Stomach (tissue), 4 donors: ENCODE measurements at regions not wholly inside any gene's neighbourhood (a gene's known extent, or its start where the extent isn't known, plus 50 kb on each side); places are given as distances from the start of the nearest gene placed in this dataset.

Experiments used
- EP300 ChIP-seq: sonication (generic); formaldehyde crosslinking; IDR thresholded peaks from one replicate; pipeline ENCODE4 v1.6.1; 2017; ENCODE audit warnings: antibody characterized with exemption
- POLR2AphosphoS5 ChIP-seq, 3 donors: sonication (generic); formaldehyde crosslinking; IDR thresholded peaks; one replicate each; pipeline ENCODE4 v1.6.1; 2016; ENCODE audit warnings: antibody characterized with exemption in 3 of 3
- TF ChIP-seq, protein P1 (sequence below), 7 experiments: fragments of 450-650 bp in 4 of 7; fragments of 200-600 bp in 3 of 7; sonication (generic) in 3 of 7; IDR thresholded peaks; one replicate each; pipeline ENCODE4 v1.5.1; 2016 to 2019; ENCODE audit warnings: antibody characterized with exemption in 7 of 7, control low read depth in 2 of 7, mild to moderate bottlenecking in 1 of 7

DNA sequence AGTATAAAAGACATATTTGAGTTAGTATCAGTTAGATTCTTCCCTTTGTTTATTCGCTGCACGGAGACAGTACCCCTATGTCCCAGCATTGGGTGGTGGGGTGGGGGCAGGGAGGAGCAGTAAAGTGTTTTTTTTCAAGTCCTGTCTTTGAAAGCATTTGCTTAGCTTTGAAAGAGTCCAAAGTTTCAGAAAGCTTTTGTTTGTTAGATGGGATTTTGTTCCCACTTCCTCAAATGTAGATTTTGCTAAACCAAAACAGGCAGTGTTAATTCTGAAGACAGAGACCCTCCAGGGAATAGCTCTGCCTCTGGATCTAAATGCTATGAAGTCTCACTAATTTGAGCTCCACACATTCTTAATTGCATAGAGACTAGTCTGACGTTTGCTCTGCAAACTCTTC is 114.6 kb upstream of the KCNAB1 start:
- no peak for TF ChIP-seq EP300
- TF ChIP-seq POLR2AphosphoS5 (IDR thresholded peaks at IDR 0.05): no peak
- TF ChIP-seq, protein P1, sequence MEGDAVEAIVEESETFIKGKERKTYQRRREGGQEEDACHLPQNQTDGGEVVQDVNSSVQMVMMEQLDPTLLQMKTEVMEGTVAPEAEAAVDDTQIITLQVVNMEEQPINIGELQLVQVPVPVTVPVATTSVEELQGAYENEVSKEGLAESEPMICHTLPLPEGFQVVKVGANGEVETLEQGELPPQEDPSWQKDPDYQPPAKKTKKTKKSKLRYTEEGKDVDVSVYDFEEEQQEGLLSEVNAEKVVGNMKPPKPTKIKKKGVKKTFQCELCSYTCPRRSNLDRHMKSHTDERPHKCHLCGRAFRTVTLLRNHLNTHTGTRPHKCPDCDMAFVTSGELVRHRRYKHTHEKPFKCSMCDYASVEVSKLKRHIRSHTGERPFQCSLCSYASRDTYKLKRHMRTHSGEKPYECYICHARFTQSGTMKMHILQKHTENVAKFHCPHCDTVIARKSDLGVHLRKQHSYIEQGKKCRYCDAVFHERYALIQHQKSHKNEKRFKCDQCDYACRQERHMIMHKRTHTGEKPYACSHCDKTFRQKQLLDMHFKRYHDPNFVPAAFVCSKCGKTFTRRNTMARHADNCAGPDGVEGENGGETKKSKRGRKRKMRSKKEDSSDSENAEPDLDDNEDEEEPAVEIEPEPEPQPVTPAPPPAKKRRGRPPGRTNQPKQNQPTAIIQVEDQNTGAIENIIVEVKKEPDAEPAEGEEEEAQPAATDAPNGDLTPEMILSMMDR (IDR thresholded peaks at IDR 0.05): no peak
